ENCODE measurements at regions not wholly inside any gene's neighbourhood (a gene's known extent, or its start where the extent isn't known, plus 50 kb on each side); places are given as distances from the start of the nearest gene placed in this dataset.

DNA sequence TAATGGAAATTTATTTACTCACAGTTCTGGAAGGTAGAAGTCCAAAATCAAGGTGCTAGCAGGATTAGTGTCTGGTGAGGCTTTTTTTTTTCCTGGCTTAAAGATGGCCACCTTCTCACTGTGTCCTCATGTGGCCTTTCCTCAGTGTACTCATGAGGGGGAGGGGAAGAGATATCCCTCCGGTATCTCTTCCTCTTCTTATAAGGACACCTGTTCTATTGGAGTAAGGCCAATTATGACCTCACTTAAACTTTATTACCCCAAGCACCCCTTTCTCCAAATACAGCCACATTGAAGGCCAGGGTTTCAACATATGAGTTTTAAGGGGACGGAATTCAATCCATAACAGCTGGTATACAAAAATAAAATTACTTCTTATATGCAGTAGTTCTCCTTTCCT, 203.7 kb upstream of the C1orf87 start:
- TF ChIP-seq PPARA (CRISPR knock-in tag; IDR thresholded peaks at IDR 0.05; ENCODE audit: borderline replicate concordance) (no peak), ZFP30 (CRISPR knock-in tag; IDR thresholded peaks at IDR 0.05) (no peak), ZNF565 (CRISPR knock-in tag; conservative IDR thresholded peaks at IDR 0.05; ENCODE audit: low read depth) (no peak), ISL1 (CRISPR knock-in tag; IDR thresholded peaks at IDR 0.05) (no peak), ZFP3 (CRISPR knock-in tag; IDR thresholded peaks at IDR 0.05) (no peak), TOX (CRISPR knock-in tag; IDR thresholded peaks at IDR 0.05; ENCODE audit: borderline replicate concordance) (no peak), ESRRG (CRISPR knock-in tag; IDR thresholded peaks at IDR 0.05) (no peak), RARB (CRISPR knock-in tag; IDR thresholded peaks at IDR 0.05) (no peak)
- TF ChIP-seq, protein P1, sequence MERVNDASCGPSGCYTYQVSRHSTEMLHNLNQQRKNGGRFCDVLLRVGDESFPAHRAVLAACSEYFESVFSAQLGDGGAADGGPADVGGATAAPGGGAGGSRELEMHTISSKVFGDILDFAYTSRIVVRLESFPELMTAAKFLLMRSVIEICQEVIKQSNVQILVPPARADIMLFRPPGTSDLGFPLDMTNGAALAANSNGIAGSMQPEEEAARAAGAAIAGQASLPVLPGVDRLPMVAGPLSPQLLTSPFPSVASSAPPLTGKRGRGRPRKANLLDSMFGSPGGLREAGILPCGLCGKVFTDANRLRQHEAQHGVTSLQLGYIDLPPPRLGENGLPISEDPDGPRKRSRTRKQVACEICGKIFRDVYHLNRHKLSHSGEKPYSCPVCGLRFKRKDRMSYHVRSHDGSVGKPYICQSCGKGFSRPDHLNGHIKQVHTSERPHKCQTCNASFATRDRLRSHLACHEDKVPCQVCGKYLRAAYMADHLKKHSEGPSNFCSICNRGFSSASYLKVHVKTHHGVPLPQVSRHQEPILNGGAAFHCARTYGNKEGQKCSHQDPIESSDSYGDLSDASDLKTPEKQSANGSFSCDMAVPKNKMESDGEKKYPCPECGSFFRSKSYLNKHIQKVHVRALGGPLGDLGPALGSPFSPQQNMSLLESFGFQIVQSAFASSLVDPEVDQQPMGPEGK (CRISPR knock-in tag; IDR thresholded peaks at IDR 0.05; ENCODE audit: borderline replicate concordance), result no peak
- TF ChIP-seq, protein P2, sequence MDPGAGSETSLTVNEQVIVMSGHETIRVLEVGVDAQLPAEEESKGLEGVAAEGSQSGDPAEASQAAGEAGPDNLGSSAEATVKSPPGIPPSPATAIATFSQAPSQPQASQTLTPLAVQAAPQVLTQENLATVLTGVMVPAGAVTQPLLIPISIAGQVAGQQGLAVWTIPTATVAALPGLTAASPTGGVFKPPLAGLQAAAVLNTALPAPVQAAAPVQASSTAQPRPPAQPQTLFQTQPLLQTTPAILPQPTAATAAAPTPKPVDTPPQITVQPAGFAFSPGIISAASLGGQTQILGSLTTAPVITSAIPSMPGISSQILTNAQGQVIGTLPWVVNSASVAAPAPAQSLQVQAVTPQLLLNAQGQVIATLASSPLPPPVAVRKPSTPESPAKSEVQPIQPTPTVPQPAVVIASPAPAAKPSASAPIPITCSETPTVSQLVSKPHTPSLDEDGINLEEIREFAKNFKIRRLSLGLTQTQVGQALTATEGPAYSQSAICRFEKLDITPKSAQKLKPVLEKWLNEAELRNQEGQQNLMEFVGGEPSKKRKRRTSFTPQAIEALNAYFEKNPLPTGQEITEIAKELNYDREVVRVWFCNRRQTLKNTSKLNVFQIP (CRISPR knock-in tag; IDR thresholded peaks at IDR 0.05; ENCODE audit: borderline replicate concordance, low read depth), result no peak
- TF ChIP-seq, protein P3, sequence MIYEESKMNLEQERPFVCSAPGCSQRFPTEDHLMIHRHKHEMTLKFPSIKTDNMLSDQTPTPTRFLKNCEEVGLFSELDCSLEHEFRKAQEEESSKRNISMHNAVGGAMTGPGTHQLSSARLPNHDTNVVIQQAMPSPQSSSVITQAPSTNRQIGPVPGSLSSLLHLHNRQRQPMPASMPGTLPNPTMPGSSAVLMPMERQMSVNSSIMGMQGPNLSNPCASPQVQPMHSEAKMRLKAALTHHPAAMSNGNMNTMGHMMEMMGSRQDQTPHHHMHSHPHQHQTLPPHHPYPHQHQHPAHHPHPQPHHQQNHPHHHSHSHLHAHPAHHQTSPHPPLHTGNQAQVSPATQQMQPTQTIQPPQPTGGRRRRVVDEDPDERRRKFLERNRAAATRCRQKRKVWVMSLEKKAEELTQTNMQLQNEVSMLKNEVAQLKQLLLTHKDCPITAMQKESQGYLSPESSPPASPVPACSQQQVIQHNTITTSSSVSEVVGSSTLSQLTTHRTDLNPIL (CRISPR knock-in tag; IDR thresholded peaks at IDR 0.05; ENCODE audit: low read depth), result no peak
- TF ChIP-seq, protein P4, sequence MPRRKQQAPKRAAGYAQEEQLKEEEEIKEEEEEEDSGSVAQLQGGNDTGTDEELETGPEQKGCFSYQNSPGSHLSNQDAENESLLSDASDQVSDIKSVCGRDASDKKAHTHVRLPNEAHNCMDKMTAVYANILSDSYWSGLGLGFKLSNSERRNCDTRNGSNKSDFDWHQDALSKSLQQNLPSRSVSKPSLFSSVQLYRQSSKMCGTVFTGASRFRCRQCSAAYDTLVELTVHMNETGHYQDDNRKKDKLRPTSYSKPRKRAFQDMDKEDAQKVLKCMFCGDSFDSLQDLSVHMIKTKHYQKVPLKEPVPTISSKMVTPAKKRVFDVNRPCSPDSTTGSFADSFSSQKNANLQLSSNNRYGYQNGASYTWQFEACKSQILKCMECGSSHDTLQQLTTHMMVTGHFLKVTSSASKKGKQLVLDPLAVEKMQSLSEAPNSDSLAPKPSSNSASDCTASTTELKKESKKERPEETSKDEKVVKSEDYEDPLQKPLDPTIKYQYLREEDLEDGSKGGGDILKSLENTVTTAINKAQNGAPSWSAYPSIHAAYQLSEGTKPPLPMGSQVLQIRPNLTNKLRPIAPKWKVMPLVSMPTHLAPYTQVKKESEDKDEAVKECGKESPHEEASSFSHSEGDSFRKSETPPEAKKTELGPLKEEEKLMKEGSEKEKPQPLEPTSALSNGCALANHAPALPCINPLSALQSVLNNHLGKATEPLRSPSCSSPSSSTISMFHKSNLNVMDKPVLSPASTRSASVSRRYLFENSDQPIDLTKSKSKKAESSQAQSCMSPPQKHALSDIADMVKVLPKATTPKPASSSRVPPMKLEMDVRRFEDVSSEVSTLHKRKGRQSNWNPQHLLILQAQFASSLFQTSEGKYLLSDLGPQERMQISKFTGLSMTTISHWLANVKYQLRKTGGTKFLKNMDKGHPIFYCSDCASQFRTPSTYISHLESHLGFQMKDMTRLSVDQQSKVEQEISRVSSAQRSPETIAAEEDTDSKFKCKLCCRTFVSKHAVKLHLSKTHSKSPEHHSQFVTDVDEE (CRISPR knock-in tag; IDR thresholded peaks at IDR 0.05), result no peak
